T-helper 17 cell (primary cell): ENCODE measurements at regions not wholly inside any gene's neighbourhood (a gene's known extent, or its start where the extent isn't known, plus 50 kb on each side); places are given as distances from the start of the nearest gene placed in this dataset.
A peak's percentile ranks its signal among the peaks of the same experiment; 100 is the strongest.

Source experiments
- ATAC-seq: fragments of 150-1000 bp; cut with Tn5 transposase; 2 replicates; pipeline ENCODE4 v1.10.0; 2021; ENCODE audit warnings: mild to moderate bottlenecking, moderate library complexity
- DNase-seq, 3 donors: peaks; one replicate each; pipeline versions ENCODE4 v3.0.0 to v3.0.0-alpha.2; 2020 to 2021
- H3K9me3 ChIP-seq: one replicate; pipeline ENCODE4 v1.7.0; 2013; ENCODE audit warnings: low read length, mild to moderate bottlenecking; ENCODE audit not compliant: control insufficient read depth, poor library complexity, severe bottlenecking
- H3K27ac Mint-ChIP-seq: one replicate; pipeline ENCODE4 v1.8.0; 2022; ENCODE audit warnings: mild to moderate bottlenecking, moderate library complexity, mixed read lengths
- H3K27me3 Mint-ChIP-seq: one replicate; pipeline ENCODE4 v1.8.0; 2022; ENCODE audit warnings: mixed read lengths
- H3K36me3 Mint-ChIP-seq: one replicate; pipeline ENCODE4 v1.8.0; 2022; ENCODE audit warnings: low read depth, mixed read lengths
- H3K4me1 Mint-ChIP-seq: one replicate; pipeline ENCODE4 v1.8.0; 2022; ENCODE audit warnings: mild to moderate bottlenecking, mixed read lengths
- H3K4me3 Mint-ChIP-seq: one replicate; pipeline ENCODE4 v1.8.0; 2022; ENCODE audit warnings: mild to moderate bottlenecking, moderate library complexity, mixed read lengths

GRCh38 chr4:123298801-123299200, 97.8 kb upstream of the SPRY1 start:
- no peaks in the 10 kb centered on the region for H3K27me3 Mint-ChIP-seq
- H3K36me3 Mint-ChIP-seq = peaks cover 5% of the 10 kb centered on the region
- no peak for ATAC-seq
- no peaks in the 10 kb centered on the region for H3K4me1 Mint-ChIP-seq
- H3K4me3 Mint-ChIP-seq = no peak overlapping the region
- no peak for DNase-seq
- H3K9me3 ChIP-seq = no peaks in the 10 kb centered on the region
- H3K27ac Mint-ChIP-seq = no peak overlapping the region

DNA sequence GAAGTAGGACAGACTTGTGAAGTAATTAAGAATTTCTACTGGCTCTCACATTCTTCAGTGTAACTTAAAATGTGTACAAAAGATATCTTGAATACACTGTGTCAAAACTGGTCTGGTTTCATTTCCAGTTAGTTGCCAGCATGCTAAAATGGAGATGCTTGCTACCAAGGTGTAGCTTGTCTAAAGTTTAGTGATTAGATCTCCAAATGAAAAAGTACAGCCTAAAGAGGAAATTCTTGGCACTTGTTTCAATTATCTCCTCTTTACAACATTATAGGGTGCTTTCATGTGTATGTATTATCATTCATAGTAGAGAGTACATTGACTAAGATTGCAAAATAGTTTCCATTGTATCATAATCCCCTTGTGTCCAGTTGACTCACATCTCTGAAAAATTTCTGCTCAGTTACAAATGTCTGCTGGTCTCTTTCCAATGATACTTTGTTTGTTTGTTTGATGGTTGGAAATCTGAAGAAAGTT, 97.3 kb upstream of the SPRY1 start:
- DNase-seq (no peak), ATAC-seq (no peak)
- Mint-ChIP-seq H3K4me1 (no peaks in the 10 kb centered on the region), H3K27ac (no peak overlapping the region), H3K36me3 (peaks cover 5% of the 10 kb centered on the region), H3K4me3 (no peak overlapping the region), H3K27me3 (no peaks in the 10 kb centered on the region)
- no peaks in the 10 kb centered on the region for H3K9me3 ChIP-seq

DNA sequence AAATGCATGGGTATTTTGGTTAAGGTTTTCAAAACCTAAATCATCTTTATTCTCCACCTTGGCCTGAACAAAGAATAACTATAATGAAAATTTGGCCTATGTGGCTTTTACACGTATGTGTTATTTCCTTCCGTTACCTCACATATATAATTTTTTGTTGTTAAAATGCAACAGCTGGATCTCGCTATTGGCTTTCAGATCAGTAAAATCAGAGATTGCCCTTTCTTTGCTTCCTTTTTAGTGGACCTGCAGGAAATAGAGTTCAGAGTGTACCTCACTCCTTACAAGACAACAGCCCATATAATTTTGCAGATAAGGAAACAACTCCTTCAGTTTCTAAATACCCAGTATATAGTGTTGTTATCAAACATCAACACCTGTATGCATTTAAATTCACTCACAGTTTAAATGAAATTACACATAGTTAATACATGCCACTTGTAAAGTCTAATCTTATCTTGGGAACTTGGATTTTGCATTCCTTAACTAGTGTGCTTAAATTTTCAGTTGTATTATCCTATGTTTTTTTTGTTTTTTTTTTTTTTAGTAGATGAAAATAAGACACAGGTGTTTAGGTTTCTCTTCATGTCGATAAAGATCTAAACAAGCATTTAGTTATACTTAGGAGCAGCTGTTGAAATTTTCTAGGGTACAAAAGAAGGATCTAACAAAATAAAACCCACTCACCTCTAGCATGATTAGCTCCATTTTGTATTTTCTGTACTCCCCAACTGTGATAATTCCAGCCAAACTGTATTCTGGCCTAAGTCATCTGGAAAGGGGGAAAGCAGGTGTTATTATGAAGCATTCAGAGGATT, 96.2 kb upstream of the SPRY1 start:
- peaks cover 5% of the 10 kb centered on the region for H3K36me3 Mint-ChIP-seq
- ATAC-seq = no peak
- DNase-seq = no peak
- no peaks in the 10 kb centered on the region for H3K9me3 ChIP-seq
- H3K4me1 Mint-ChIP-seq = no peaks in the 10 kb centered on the region
- peak overlapping the region; percentile 37 for H3K27ac Mint-ChIP-seq
- H3K4me3 Mint-ChIP-seq = no peak overlapping the region
- no peaks in the 10 kb centered on the region for H3K27me3 Mint-ChIP-seq

DNA sequence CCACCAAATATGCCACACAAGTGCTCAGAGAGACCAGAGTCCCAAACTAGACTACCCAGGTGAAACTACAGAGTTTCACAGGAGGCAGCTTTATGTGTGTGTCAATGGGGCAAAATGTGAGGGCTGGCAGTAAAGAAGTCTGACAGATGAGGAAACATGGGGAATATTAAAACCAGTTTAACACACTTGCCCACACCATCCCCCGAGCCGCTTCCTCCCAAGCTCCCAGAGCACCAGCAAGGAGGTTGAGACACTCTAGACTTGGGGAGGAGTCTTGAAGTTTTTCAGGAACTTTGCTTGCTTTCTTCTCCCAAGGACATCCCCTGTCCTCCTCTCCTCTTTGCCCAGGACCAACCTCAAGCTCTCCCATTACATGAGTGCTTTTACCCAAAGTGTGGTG, 94.7 kb upstream of the SPRY1 start:
- no peak overlapping the region for H3K4me3 Mint-ChIP-seq
- H3K4me1 Mint-ChIP-seq = no peaks in the 10 kb centered on the region
- no peaks in the 10 kb centered on the region for H3K27me3 Mint-ChIP-seq
- H3K36me3 Mint-ChIP-seq = peaks cover 4% of the 10 kb centered on the region
- ATAC-seq (no peak), DNase-seq (no peak)
- no peak overlapping the region for H3K27ac Mint-ChIP-seq
- no peaks in the 10 kb centered on the region for H3K9me3 ChIP-seq

GRCh38 chr4:123304151-123304964, 92.2 kb upstream of the SPRY1 start:
- H3K4me3 Mint-ChIP-seq = no peak overlapping the region
- no peaks in the 10 kb centered on the region for H3K27me3 Mint-ChIP-seq
- H3K4me1 Mint-ChIP-seq = no peaks in the 10 kb centered on the region
- no peaks in the 10 kb centered on the region for H3K9me3 ChIP-seq
- DNase-seq (no peak), ATAC-seq (no peak)
- H3K27ac Mint-ChIP-seq = no peak overlapping the region
- peaks cover 4% of the 10 kb centered on the region for H3K36me3 Mint-ChIP-seq

- Mint-ChIP-seq H3K27me3 (no peaks in the 10 kb centered on the region), H3K36me3 (peaks cover 4% of the 10 kb centered on the region), H3K4me3 (no peak overlapping the region), H3K27ac (no peak overlapping the region), H3K4me1 (no peaks in the 10 kb centered on the region)
- no peak for ATAC-seq
- no peaks in the 10 kb centered on the region for H3K9me3 ChIP-seq
- DNase-seq = no peak
Measured at GRCh38 chr4:123305736-123306135, 90.9 kb upstream of the SPRY1 start.

- no peaks in the 10 kb centered on the region for H3K27me3 Mint-ChIP-seq
- peaks cover 4% of the 10 kb centered on the region for H3K36me3 Mint-ChIP-seq
- no peak for DNase-seq
- no peak overlapping the region for H3K4me3 Mint-ChIP-seq
- ATAC-seq = no peak
- no peaks in the 10 kb centered on the region for H3K4me1 Mint-ChIP-seq
- no peak overlapping the region for H3K27ac Mint-ChIP-seq
- H3K9me3 ChIP-seq = no peaks in the 10 kb centered on the region
Measured at GRCh38 chr4:123306769-123307168, 89.8 kb upstream of the SPRY1 start.

- no peak for ATAC-seq
- Mint-ChIP-seq H3K36me3 (peaks cover 6% of the 10 kb centered on the region), H3K4me1 (no peaks in the 10 kb centered on the region)
Measured at GRCh38 chr4:123308667-123309066, 87.9 kb upstream of the SPRY1 start.

DNA sequence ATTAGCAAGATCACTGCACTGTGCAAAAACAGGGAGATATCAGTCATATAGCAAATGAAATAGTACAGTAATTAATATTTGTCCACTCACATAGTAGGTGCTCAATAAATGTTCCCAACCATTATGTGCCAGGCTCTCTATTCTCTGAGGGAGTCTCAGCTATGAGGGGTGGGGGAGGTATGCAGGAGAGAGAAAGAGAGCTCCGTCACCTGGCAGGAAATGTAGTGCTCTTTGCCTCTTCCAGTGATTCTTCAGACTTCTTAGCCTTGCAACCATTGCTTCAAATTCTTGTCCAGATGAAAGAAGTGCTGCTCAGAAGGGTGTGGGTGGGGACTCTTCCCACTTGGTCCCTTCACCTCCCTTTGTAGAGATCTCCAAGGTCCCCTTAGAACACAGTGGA, 84.5 kb upstream of the SPRY1 start:
- H3K4me3 Mint-ChIP-seq = no peak overlapping the region
- no peak overlapping the region for H3K27ac Mint-ChIP-seq
- ATAC-seq (no peak), DNase-seq (no peak)
- H3K36me3 Mint-ChIP-seq = peaks cover 6% of the 10 kb centered on the region
- H3K27me3 Mint-ChIP-seq = no peaks in the 10 kb centered on the region
- H3K4me1 Mint-ChIP-seq = no peaks in the 10 kb centered on the region
- no peaks in the 10 kb centered on the region for H3K9me3 ChIP-seq

More at GRCh38 chr4:123308667-123309066, 87.9 kb upstream of the SPRY1 start:
- Mint-ChIP-seq H3K27me3 (no peaks in the 10 kb centered on the region), H3K27ac (no peak overlapping the region), H3K4me3 (no peak overlapping the region)
- no peaks in the 10 kb centered on the region for H3K9me3 ChIP-seq
- no peak for DNase-seq

DNA sequence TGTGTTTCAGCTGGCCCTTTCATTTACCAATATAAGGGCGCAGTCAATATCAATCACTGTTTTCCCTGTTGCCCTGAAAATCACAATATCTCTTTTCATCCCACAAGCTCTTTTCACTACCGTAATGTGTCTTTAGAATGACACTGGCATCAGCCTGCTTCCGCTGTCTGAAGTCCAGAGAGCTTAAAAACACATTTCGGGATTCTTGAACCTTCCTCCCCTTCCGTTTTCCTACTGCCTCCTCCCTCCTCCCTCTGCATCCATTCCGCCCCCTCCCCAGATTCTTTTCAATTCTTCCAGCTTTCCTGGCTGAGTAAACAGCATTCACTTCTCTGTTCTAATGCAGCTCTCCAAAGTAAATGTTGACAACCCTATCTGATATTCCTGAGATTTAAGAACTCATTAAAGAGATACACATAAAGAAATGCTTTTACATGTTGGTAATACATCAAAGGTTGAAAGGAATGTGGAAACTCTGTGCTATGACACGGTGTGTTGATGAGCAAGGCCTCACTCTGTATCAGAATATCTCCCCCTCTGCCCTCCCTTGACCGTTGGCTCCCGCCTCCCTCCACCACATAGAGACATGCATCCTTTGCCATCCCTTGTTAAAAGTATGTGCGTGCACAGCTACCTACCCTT, 83.5 kb upstream of the SPRY1 start:
- ATAC-seq = no peak
- Mint-ChIP-seq H3K36me3 (peaks cover 6% of the 10 kb centered on the region), H3K4me1 (no peaks in the 10 kb centered on the region)

GRCh38 chr4:123315617-123316016, 81.0 kb upstream of the SPRY1 start:
- H3K9me3 ChIP-seq = no peaks in the 10 kb centered on the region
- no peak for DNase-seq
- H3K4me1 Mint-ChIP-seq = no peaks in the 10 kb centered on the region
- no peak overlapping the region for H3K4me3 Mint-ChIP-seq
- H3K36me3 Mint-ChIP-seq = peaks cover 4% of the 10 kb centered on the region
- ATAC-seq = no peak
- H3K27ac Mint-ChIP-seq = no peak overlapping the region
- H3K27me3 Mint-ChIP-seq = no peaks in the 10 kb centered on the region

More for the DNA sequence above, 83.5 kb upstream of the SPRY1 start:
- no peaks in the 10 kb centered on the region for H3K9me3 ChIP-seq
- Mint-ChIP-seq H3K27me3 (no peaks in the 10 kb centered on the region), H3K4me3 (no peak overlapping the region), H3K27ac (no peak overlapping the region)
- DNase-seq = no peak

DNA sequence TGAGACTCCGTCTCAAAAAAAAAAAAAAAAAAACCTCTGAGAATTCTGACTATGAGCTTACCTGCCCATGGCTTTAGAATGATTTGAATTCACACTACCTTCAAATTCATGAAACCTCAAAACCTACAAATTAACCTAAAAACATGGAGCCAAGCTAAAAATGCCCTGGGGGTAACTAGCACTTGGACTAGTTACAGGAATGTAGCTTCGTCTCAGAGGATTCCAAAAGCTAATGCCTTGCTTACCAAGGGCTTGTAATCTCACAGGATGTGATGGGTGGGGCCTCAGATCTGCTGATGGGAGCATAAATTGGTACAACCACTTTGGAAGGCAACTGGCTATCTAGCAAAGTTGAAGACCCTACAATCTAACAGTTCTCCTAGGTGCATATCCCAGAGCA, 79.4 kb upstream of the SPRY1 start:
- no peaks in the 10 kb centered on the region for H3K9me3 ChIP-seq
- no peak overlapping the region for H3K27ac Mint-ChIP-seq
- DNase-seq = no peak
- no peaks in the 10 kb centered on the region for H3K27me3 Mint-ChIP-seq
- H3K36me3 Mint-ChIP-seq = peaks cover 2% of the 10 kb centered on the region
- no peaks in the 10 kb centered on the region for H3K4me1 Mint-ChIP-seq
- no peak for ATAC-seq
- no peak overlapping the region for H3K4me3 Mint-ChIP-seq

- Mint-ChIP-seq H3K4me1 (no peaks in the 10 kb centered on the region), H3K27ac (no peak overlapping the region), H3K36me3 (no peaks in the 10 kb centered on the region), H3K4me3 (no peak overlapping the region), H3K27me3 (no peaks in the 10 kb centered on the region)
- H3K9me3 ChIP-seq = peaks cover 3% of the 10 kb centered on the region
- DNase-seq (no peak), ATAC-seq (no peak)
Measured at GRCh38 chr4:123319639-123320038, 77.0 kb upstream of the SPRY1 start.
